ENCODE measurements at regions not wholly inside any gene's neighbourhood (a gene's known extent, or its start where the extent isn't known, plus 50 kb on each side); places are given as distances from the start of the nearest gene placed in this dataset.

GRCh38 chr12:23185346-23185745, 560.4 kb downstream of the ETNK1 start:
- no peak for DNase-seq (ENCODE audit: low spot score)

DNA sequence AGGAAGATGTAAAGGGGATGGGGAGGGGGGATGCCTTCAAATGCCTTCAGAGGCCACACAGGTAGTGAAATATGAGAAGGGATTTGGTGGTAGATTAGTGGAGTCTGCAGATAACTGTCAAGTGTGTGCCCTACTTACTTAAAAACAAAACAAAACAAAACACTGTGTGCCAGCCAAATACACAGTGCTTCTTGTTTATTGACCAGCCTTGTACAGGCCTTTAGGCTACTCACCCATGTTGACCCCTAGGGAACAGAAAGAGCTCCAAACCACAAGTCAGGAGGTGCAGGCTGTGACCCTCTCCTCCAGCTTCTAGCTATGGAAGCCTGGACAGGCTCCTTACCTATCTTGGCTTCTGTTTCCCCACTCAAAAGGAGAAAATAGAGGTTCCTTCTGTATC, 562.0 kb downstream of the ETNK1 start:
- DNase-seq (ENCODE audit: low spot score): no peak

GRCh38 chr12:23193552-23193951, 568.6 kb downstream of the ETNK1 start:
- DNase-seq (ENCODE audit: low spot score): no peak

- no peak for DNase-seq (ENCODE audit: low spot score)
These were observed 572.3 kb downstream of the ETNK1 start for GRCh38 chr12:23197266-23197665.

DNA sequence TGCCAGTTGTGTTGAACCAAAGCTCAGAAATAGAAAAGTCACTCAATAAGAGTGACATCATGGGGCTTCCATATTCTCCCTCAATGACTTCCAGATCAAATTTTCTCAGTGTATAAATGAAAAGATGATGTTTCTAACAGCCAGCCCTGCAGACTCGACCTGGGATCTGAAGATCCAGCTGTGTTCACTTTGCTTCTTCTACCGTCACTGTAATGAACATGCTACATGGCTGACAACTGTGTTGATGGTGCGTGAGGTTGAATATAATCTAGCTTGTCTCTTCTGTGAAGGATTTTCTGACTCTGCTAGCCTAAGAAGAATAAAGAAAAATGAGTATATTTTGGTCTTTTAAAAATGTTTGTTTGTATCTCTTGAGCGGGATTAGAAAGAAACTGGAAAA, 577.8 kb downstream of the ETNK1 start:
- no peak for DNase-seq (ENCODE audit: low spot score)

DNA sequence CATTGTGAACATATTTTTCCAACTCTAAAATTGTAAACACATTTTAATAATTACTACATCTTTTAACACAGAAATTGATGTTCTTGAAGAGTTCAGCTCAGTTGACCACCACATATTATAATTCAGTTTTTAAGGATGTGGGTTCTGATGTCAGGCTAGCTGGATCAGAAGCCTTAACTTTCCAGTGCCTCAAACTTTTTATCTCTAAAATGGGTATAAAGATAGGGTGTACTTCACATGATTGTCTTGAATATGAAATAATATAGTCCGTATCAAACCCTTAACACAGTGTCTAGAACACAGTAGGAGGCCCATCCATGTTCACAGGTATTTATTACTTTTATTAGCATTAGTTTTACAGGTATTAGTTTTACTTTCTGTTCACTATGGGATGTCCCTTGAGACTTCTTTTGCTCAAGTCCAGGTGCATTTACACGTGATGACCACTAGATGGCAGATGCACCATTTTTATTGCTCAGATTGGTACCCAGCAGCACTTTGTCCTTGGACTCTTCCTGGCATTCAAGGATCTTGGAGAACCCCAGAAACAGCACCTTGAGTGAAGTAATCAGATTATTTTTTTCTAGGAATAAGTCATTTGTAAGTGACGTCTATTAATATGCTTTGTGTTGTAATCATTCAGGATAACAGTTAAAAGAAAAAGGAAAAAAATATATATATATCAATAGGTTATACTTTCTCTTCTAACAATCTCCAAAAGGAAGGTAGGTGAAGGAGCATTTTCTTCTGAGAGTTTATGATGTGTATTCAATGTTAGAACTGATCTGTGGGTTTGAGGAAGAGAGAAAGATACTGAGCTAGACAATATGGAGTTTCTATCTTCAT, 580.2 kb downstream of the ETNK1 start:
- peak; percentile 55 for DNase-seq (ENCODE audit: low spot score)

DNA sequence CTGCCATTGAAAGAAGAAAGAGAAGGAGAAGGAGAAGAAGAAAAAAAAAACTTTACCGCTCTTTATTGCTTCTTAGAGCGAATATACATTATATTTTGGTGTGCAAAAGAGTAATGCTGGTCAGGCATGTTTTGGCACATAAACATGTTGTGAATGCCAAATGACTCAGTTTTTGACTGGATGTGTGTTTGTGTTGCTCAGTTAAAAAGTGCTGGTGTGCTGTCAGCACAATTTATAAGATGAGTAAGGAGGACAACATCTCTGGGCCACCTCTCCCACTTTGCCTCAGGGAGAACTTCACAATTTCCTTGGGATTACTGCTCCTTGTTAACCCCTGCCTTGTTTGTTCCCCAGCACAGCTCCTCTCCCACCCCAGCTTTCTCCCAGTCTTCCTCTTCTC, 584.8 kb downstream of the ETNK1 start:
- DNase-seq (ENCODE audit: low spot score): no peak

DNA sequence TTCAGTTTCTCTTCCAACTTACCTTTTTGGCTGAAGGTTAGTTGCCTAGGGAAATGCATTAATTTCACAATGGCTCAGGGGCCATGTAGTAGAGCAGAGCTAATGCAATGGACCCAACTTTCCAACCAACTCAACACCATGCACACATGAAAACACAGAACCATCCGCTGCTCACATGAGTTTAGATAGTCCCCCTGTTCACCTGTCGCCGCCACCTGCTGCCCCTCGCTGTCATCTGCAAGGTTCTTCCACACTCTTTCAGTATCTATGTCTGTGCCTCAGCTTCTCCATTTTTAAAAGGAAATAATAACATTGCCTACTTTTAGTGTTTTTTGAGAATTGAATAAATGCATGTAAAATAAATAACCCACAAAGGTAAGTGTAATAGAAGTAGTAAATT, 585.6 kb downstream of the ETNK1 start:
- DNase-seq (ENCODE audit: low spot score): no peak

DNA sequence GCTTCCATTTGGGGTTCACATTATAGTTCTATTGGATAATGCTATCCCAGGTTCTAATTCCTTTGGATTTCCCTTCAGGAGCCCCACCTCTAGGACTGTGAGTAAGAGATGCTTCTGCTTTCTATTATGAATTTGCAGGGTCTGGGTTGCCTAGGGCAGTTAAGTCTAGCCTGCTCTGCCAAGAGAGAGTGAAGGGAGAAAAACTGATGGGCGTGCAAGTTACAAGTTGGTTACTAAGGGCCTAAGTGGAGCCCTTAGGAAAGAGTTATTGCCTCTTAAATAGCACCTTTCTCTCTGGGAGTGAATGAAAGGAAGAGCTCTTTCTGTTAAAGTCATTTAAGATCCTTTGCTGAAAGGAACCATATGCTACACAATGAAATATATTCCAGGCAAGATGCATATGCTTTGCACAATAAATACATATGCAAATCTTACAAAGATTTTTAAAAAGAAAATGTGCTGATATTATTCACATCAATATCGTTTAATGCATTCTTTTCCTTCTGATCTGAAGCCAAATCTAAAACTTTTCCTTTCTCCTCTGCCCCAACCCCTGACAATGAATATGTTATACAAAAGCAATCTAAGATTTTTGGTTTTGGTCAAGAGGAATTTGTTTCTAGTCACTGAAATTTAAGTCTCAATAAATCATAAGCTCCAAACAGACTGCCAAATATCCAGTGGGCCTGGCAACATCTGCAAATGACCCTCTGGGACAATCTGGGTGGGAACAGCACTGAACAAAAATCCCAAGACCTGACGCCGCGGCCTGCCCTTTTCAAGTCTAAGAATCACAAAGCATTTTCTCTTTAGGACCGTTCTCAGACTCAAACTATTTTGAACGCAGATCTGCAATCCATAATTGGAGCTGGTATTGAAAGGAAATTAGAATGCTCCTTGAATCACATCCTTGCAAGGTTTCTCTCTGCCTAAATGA, 586.7 kb downstream of the ETNK1 start:
- no peak for DNase-seq (ENCODE audit: low spot score)

GRCh38 chr12:23217158-23217557, 592.2 kb downstream of the ETNK1 start:
- DNase-seq (ENCODE audit: low spot score): no peak

GRCh38 chr12:23217667-23218066, 592.7 kb downstream of the ETNK1 start:
- DNase-seq (ENCODE audit: low spot score): no peak

GRCh38 chr12:23221066-23221465, 596.1 kb downstream of the ETNK1 start:
- no peak for DNase-seq (ENCODE audit: low spot score)

- DNase-seq (ENCODE audit: low spot score): no peak
These were observed 597.0 kb downstream of the ETNK1 start for GRCh38 chr12:23221926-23222325.

DNA sequence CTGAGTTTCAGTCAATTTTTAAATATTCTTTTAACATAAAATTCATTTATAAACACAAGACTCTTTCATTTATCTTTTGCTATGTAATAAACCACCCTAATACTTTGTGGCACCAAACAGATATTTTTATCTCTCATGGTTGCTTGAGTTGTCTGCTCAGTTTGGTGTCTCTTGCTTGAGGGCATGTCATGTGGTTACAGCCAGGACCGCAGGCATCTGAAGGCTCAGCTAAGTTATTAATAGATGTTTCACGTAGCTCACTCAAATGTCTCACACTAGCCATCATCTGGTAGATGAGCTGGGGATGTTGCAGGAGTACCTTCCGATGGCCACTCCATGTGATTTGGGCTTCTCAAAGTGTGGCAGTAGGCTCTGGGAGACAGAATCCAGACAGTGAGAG, 597.8 kb downstream of the ETNK1 start:
- DNase-seq (ENCODE audit: low spot score): no peak

DNA sequence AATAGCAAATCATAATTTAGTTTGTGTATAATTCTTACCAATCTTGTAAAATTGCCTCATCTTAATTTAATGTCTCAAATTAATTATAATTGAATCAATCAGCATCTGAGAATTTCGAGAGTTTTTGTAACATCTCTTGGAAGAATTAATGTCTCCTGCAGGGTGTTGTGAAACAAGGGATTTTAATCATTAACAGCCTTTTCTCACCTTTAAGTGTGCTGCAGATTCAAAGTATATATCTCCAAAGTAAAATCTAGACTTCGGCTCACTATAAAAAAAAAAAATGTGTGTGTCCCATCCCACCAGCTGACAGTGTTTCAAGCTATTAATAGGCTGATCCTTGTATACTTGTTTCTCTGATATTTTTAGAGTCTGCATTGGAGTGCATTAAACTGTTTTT, 603.1 kb downstream of the ETNK1 start:
- DNase-seq (ENCODE audit: low spot score): no peak

DNA sequence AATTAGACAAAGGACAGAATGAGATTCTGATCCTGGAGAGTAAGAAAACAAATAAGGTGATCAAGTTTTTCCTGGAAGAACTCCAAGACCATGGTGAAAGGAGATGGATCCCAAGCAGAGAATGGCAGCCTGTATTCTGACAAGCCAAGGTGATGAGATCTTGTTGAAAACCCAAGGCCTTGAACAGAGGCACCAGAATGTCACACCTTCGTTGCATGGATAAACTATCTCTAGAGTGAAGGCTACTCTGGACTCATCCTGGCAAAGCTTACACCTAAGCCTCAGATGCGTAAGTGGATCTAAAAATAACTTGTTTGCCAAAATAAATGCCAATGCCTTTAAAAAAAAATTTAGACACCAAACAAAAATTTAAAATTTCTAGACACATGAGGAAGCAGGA, 605.9 kb downstream of the ETNK1 start:
- no peak for DNase-seq (ENCODE audit: low spot score)

DNA sequence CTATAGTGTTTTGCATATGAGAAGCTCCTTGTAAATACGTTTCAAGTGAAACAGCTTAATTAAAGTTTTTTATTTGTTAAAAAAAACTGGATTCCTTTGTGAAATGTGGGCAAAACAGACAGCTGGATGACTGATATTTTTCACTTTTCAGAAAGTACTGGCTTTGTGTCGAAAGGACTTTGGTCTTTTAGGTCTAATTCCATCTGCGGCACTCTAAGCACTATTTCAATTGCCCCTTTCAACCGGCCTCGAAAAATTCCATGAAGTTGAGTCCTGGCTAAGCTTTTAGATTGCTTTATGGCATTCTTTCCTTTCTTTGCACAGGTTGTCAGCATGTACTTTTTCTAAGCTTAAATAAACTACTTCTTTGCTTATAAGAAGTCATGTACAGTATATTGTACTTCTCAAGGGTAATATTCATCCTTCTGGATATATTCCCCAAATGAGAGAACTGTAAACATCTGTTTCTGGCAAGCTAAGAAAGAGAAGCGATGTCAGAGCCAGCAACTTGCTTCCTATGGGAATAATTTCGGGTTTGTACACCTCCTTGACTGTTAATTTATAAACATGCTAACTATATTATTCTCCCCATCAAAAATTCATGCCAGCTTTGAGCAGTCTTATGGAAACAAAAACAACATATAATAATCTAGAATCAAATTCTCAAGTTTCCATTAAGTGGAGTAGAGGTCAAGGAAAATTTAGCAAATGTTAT, 611.3 kb downstream of the ETNK1 start:
- no peak for DNase-seq (ENCODE audit: low spot score)

GRCh38 chr12:23236811-23237210, 611.8 kb downstream of the ETNK1 start:
- no peak for DNase-seq (ENCODE audit: low spot score)

DNA sequence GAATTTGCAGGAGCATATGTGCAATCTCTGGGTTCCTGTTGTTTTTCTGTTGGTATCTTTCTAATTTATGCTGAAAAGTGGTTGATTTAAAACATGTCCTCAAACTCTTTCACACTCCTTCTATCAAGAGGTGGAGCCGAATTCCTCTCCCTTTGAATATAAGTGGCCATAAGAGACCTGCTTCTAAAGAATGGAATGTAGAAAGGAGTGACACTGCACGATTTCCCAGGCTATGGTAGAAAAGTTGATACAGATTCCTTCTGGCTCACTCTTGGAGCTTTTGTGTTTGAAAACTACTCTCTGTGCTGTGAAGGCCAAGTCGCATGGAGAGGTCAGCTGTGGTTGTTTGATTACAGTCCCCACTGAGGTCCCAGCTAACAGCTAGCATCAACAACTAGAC, 613.2 kb downstream of the ETNK1 start:
- DNase-seq (ENCODE audit: low spot score): no peak

- no peak for DNase-seq (ENCODE audit: low spot score)
These were observed 614.0 kb downstream of the ETNK1 start for GRCh38 chr12:23238957-23239356.

GRCh38 chr12:23245186-23245585, 620.2 kb downstream of the ETNK1 start:
- DNase-seq (ENCODE audit: low spot score): no peak

DNA sequence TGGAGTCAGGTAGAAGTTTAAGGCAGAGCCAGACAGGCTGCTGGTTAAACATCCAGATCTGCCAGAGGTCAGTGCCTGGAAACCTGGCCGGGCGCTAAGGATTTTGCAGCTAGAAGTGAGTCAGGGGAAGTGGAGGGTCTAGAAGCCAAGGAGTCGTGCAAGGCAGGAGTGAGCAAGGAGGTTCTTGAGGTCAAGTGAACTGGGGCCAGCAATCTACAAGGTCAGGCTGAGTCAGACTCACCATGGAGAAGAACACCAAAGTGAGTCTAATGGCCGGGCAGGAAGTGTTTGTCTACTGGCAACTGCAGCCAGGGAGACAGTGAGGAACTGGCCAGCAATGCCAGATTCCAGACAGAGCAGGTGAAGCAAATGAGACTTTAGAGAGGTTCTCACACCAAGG, 628.2 kb downstream of the ETNK1 start:
- peak; percentile 48 for DNase-seq (ENCODE audit: low spot score)

Data from kidney tubule cell (primary cell).